Ramos (cell line): ENCODE measurements at regions not wholly inside any gene's neighbourhood (a gene's known extent, or its start where the extent isn't known, plus 50 kb on each side); places are given as distances from the start of the nearest gene placed in this dataset.
"Not testable (repeated sequence)": the region's sequence is repeated elsewhere in the genome, so short reads cannot be mapped to it uniquely, and the experiment has no call there.

Experiments
- in situ Hi-C: fragments of 300-500 bp; cut with MboI; formaldehyde crosslinking; loops from one replicate; pipeline ENCODE4 v1.14.3; 2022; ENCODE audit warnings: low sequenced_read_pairs; ENCODE audit not compliant: unreplicated experiment

- in situ Hi-C loops: not testable (repeated sequence)
Measured at GRCh38 chr17:30648015-30648620, 170.9 kb downstream of the GOSR1 start.

- in situ Hi-C loops: not testable (repeated sequence)
Measured at GRCh38 chr17:30645875-30646274, 168.7 kb downstream of the GOSR1 start.

- in situ Hi-C loops: not testable (repeated sequence)
Measured at GRCh38 chr17:30644713-30645112, 167.5 kb downstream of the GOSR1 start.

- in situ Hi-C loops: not testable (repeated sequence)
Measured at GRCh38 chr17:30644287-30644686, 167.1 kb downstream of the GOSR1 start.

- in situ Hi-C loops: not testable (repeated sequence)
Measured at GRCh38 chr17:30641428-30641827, 164.2 kb downstream of the GOSR1 start.

- in situ Hi-C loops: not testable (repeated sequence)
Measured at GRCh38 chr17:30639391-30639790, 162.2 kb downstream of the GOSR1 start.

- in situ Hi-C loops: not testable (repeated sequence)
Measured at GRCh38 chr17:30638968-30639367, 161.8 kb downstream of the GOSR1 start.

- in situ Hi-C loops: not testable (repeated sequence)
Measured at GRCh38 chr17:30631651-30632050, 154.4 kb downstream of the GOSR1 start.

GRCh38 chr17:30625380-30625779 is 148.2 kb downstream of the GOSR1 start:
- in situ Hi-C loops: not testable (repeated sequence)

- in situ Hi-C loops: not testable (repeated sequence)
Measured at GRCh38 chr17:30624180-30624579, 147.0 kb downstream of the GOSR1 start.

- in situ Hi-C loops: not testable (repeated sequence)
Measured at GRCh38 chr17:30609682-30610081, 132.5 kb downstream of the GOSR1 start.

- in situ Hi-C loops: no loop called here
Measured at GRCh38 chr17:30605523-30605922, 128.3 kb downstream of the GOSR1 start.

- in situ Hi-C loops: no loop called here
Measured at GRCh38 chr17:30605027-30605426, 127.8 kb downstream of the GOSR1 start.

GRCh38 chr17:30602396-30602795 is 125.2 kb downstream of the GOSR1 start:
- in situ Hi-C loops: not testable (repeated sequence)

GRCh38 chr17:30601984-30602383 is 124.8 kb downstream of the GOSR1 start:
- in situ Hi-C loops: not testable (repeated sequence)

- in situ Hi-C loops: no loop called here
Measured at GRCh38 chr17:30600830-30601494, 123.8 kb downstream of the GOSR1 start.

GRCh38 chr17:30600060-30600829 is 123.0 kb downstream of the GOSR1 start:
- in situ Hi-C loops: no loop called here

GRCh38 chr17:30599428-30600059 is 122.3 kb downstream of the GOSR1 start:
- in situ Hi-C loops: no loop called here

- in situ Hi-C loops: no loop called here
Measured at GRCh38 chr17:30597776-30598288, 120.6 kb downstream of the GOSR1 start.

GRCh38 chr17:30596948-30597775 is 120.0 kb downstream of the GOSR1 start:
- in situ Hi-C loops: not testable (repeated sequence)
